NCI-H2196 (cell line): ENCODE measurements at regions not wholly inside any gene's neighbourhood (a gene's known extent, or its start where the extent isn't known, plus 50 kb on each side); places are given as distances from the start of the nearest gene placed in this dataset.

Source experiments
- DNase-seq: peaks from one replicate; lab custom pipeline; 2025; ENCODE audit not compliant: unreplicated experiment; lab: John Stamatoyannopoulos, UW

GRCh38 chr6:87908978-87909811 lies 138.4 kb upstream of the SPACA1 start:
- DNase-seq = no peak

GRCh38 chr6:87907521-87907920 lies 140.1 kb upstream of the SPACA1 start:
- no peak for DNase-seq

- no peak for DNase-seq
Observed at GRCh38 chr6:87905101-87905641, 142.5 kb upstream of the SPACA1 start.

- no peak for DNase-seq
Observed at GRCh38 chr6:87904011-87904410, 143.6 kb upstream of the SPACA1 start.

GRCh38 chr6:87903323-87903722 lies 144.3 kb upstream of the SPACA1 start:
- no peak for DNase-seq

GRCh38 chr6:87902383-87902782 lies 145.3 kb upstream of the SPACA1 start:
- DNase-seq = no peak

GRCh38 chr6:87901613-87902012 lies 146.0 kb upstream of the SPACA1 start:
- no peak for DNase-seq

- DNase-seq = no peak
Observed at GRCh38 chr6:87900160-87900698, 147.4 kb upstream of the SPACA1 start.

- DNase-seq = no peak
Observed at GRCh38 chr6:87899499-87900147, 148.0 kb upstream of the SPACA1 start.

- no peak for DNase-seq
Observed at GRCh38 chr6:87897663-87898062, 150.0 kb upstream of the SPACA1 start.

GRCh38 chr6:87897013-87897412 lies 150.6 kb upstream of the SPACA1 start:
- no peak for DNase-seq

- no peak for DNase-seq
Observed at GRCh38 chr6:87887266-87887665, 160.4 kb upstream of the SPACA1 start.

- no peak for DNase-seq
Observed at GRCh38 chr6:87884203-87884602, 163.4 kb upstream of the SPACA1 start.

GRCh38 chr6:87881342-87881895 lies 166.2 kb upstream of the SPACA1 start:
- no peak for DNase-seq

- no peak for DNase-seq
Observed at GRCh38 chr6:87879132-87879861, 168.3 kb upstream of the SPACA1 start.

- DNase-seq = no peak
Observed at GRCh38 chr6:87875781-87876180, 171.9 kb upstream of the SPACA1 start.

- DNase-seq = no peak
Observed at GRCh38 chr6:87873556-87873955, 171.5 kb upstream of the AKIRIN2 start.

- no peak for DNase-seq
Observed at GRCh38 chr6:87870556-87870955, 168.5 kb upstream of the AKIRIN2 start.

- no peak for DNase-seq
Observed at GRCh38 chr6:87869064-87869905, 167.3 kb upstream of the AKIRIN2 start.

GRCh38 chr6:87860902-87861301 lies 158.9 kb upstream of the AKIRIN2 start:
- DNase-seq = no peak
